ENCODE measurements at regions not wholly inside any gene's neighbourhood (a gene's known extent, or its start where the extent isn't known, plus 50 kb on each side); places are given as distances from the start of the nearest gene placed in this dataset.

DNA sequence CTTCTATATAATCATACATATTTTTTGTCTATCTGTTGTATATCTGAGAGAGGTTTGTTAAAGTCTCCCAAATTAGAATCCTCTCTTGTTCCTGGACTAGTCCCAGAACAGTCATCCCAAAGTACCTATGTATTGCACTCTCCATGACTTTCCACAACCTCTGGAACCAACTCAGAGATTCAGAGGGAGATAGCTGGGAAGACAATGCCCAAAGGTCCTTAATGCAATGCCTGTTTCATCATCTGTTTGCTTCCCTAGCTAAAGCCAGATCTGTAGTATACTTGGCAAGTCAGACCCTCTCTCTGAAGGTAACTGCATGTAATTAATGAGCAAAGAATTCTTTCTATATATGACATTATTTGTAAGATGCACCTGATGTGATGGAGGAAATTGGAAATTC is 89.4 kb downstream of the ZNF474 start:
- DNase-seq = no peak
- no peak overlapping the region for H3K23ac ChIP-seq (ENCODE audit: insufficient read length, low read depth, low read length)
- Mint-ChIP-seq H3K9me3 (0 out of 5 replicates have a peak, but pooled peaks cover 0 to 2% of the 10 kb centered on the region in 2 experiments), H3K27me3 (ENCODE audit: low read depth) (no peaks in the 10 kb centered on the region), H3K4me1 (peaks cover 3 to 8% of the 10 kb centered on the region in 2 experiments; a peak in 3 of 4 replicates), H3K4me3 (no peak overlapping the region), H3K27ac (no peak overlapping the region), H3K36me3 (ENCODE audit: insufficient read depth in 1 of 3, low read depth in 3 of 3) (peaks cover 0 to 9% (median 0%) of the 10 kb centered on the region in 3 experiments; a peak in 3 of 7 replicates)
- no peak overlapping the region for H2BK12ac ChIP-seq (ENCODE audit: insufficient read length, low read depth, low read length)
- no peaks in the 10 kb centered on the region for H3K9me3 ChIP-seq (ENCODE audit: control insufficient read depth, low read depth, low read length)
- H3K79me2 ChIP-seq (ENCODE audit: insufficient read depth, low read length) = no peaks in the 10 kb centered on the region
- no peak overlapping the region for H3K14ac ChIP-seq (ENCODE audit: insufficient read depth, low read length)
- no peaks in the 10 kb centered on the region; the same call in 1 of the 2 replicates for H3K4me1 ChIP-seq (ENCODE audit: insufficient read depth, low read length)
- no peaks in the 10 kb centered on the region for H3K79me1 ChIP-seq (ENCODE audit: insufficient read depth, low read depth, low read length, poor library complexity, severe bottlenecking)
- no peak overlapping the region for H2AFZ ChIP-seq (ENCODE audit: low read length)
- H2BK20ac ChIP-seq (ENCODE audit: low read depth, low read length, poor library complexity, severe bottlenecking) = no peak overlapping the region
- no peaks in the 10 kb centered on the region for H3K27me3 ChIP-seq (ENCODE audit: insufficient read depth, low read length)
- H2BK15ac ChIP-seq (ENCODE audit: low read depth, low read length) = no peak overlapping the region
- no peaks in the 10 kb centered on the region for H4K20me1 ChIP-seq (ENCODE audit: control insufficient read depth, insufficient read depth, insufficient read length)
- H3K9ac ChIP-seq (ENCODE audit: extremely low read depth, insufficient read length, low read length) = no peak overlapping the region
- no peak overlapping the region for H4K5ac ChIP-seq (ENCODE audit: insufficient read length, low read depth, low read length)
- H2BK120ac ChIP-seq (ENCODE audit: low read depth, low read length, poor library complexity, severe bottlenecking) = no peak overlapping the region
- no peaks in the 10 kb centered on the region for H3K23me2 ChIP-seq (ENCODE audit: insufficient read length, low read depth, low read length, poor library complexity, severe bottlenecking)
- H3K27ac ChIP-seq (ENCODE audit: insufficient read length, low read depth, low read length) = no peak overlapping the region
- no peak overlapping the region for H3K4me2 ChIP-seq (ENCODE audit: insufficient read depth, insufficient read length, low read length)
- no peak overlapping the region for H3K18ac ChIP-seq (ENCODE audit: insufficient read length, low read depth, low read length)
- no peak overlapping the region for H3K56ac ChIP-seq (ENCODE audit: insufficient read length, low read depth, low read length)
- no peak overlapping the region for H2AK5ac ChIP-seq (ENCODE audit: insufficient read length, low read length)
- H2BK5ac ChIP-seq (ENCODE audit: insufficient read length, low read length) = no peak overlapping the region
- TF ChIP-seq, protein P1, sequence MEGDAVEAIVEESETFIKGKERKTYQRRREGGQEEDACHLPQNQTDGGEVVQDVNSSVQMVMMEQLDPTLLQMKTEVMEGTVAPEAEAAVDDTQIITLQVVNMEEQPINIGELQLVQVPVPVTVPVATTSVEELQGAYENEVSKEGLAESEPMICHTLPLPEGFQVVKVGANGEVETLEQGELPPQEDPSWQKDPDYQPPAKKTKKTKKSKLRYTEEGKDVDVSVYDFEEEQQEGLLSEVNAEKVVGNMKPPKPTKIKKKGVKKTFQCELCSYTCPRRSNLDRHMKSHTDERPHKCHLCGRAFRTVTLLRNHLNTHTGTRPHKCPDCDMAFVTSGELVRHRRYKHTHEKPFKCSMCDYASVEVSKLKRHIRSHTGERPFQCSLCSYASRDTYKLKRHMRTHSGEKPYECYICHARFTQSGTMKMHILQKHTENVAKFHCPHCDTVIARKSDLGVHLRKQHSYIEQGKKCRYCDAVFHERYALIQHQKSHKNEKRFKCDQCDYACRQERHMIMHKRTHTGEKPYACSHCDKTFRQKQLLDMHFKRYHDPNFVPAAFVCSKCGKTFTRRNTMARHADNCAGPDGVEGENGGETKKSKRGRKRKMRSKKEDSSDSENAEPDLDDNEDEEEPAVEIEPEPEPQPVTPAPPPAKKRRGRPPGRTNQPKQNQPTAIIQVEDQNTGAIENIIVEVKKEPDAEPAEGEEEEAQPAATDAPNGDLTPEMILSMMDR (conservative IDR thresholded peaks at IDR 0.05) = no peak
- H3T11ph ChIP-seq (ENCODE audit: low read length) = no peak overlapping the region
- no peak overlapping the region for H4K8ac ChIP-seq (replicated peaks; ENCODE audit: insufficient read length, low read depth, low read length)
- H3K4ac ChIP-seq (ENCODE audit: low read depth, low read length) = no peak overlapping the region
- no peak overlapping the region for H4K91ac ChIP-seq (ENCODE audit: insufficient read length, low read depth, low read length)

Measured in H9 (cell line).